WERI-Rb-1 (cell line): ENCODE measurements at regions not wholly inside any gene's neighbourhood (a gene's known extent, or its start where the extent isn't known, plus 50 kb on each side); places are given as distances from the start of the nearest gene placed in this dataset.
"Not testable (repeated sequence)": the region's sequence is repeated elsewhere in the genome, so short reads cannot be mapped to it uniquely, and the experiment has no call there.

Source experiments
- DNase-seq: peaks from one replicate; pipeline ENCODE4 v3.0.0-alpha.2; 2020
- H3K27ac ChIP-seq: fragments of 250-450 bp; sonication (Bioruptor Pico); 2 replicates; pipeline ENCODE4 v1.5.1; 2020; ENCODE audit warnings: mild to moderate bottlenecking, moderate library complexity
- H3K27me3 ChIP-seq: fragments of 250-450 bp; sonication (Bioruptor Pico); 2 replicates; pipeline ENCODE4 v1.5.1; 2021; ENCODE audit warnings: mild to moderate bottlenecking, low read depth, moderate library complexity; ENCODE audit not compliant: insufficient read depth, severe bottlenecking
- H3K36me3 ChIP-seq: fragments of 250-450 bp; sonication (Bioruptor Pico); 2 replicates; pipeline ENCODE4 v1.5.1; 2020; ENCODE audit warnings: mild to moderate bottlenecking, moderate library complexity
- H3K4me3 ChIP-seq: 2 replicates; pipeline ENCODE4 v1.5.1; 2011; ENCODE audit warnings: low read depth, mild to moderate bottlenecking, control low read depth, low read length
- H3K9me3 ChIP-seq: fragments of 250-450 bp; sonication (Bioruptor Pico); 2 replicates; pipeline ENCODE4 v1.5.1; 2021; ENCODE audit warnings: mild to moderate bottlenecking, moderate library complexity; ENCODE audit not compliant: severe bottlenecking
- TF ChIP-seq, protein P1 (sequence below): IDR thresholded peaks from 2 replicates; pipeline ENCODE4 v1.5.1; 2011; ENCODE audit warnings: low read depth, mild to moderate bottlenecking, control low read depth, inconsistent platforms, low read length

DNA sequence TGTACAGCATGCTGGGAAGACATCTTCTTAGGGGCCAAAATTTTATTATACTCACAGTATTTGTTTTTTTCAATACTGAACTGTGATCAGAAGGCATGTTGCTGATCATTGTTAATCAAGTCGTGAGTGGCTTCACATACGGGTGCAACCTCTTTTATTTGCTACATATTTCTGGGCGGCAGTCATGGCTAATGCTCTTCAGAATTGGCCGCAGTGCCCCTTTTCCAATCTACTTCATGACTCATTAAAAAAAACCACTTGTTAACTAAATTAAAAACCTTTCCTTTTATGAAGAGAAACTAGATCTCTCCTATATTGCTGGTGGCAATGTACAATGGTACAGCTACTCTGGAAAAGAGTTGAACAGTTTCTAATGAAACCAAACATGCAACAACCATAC, 101.5 kb upstream of the C1GALT1C1 start:
- Histone ChIP-seq H3K27me3 (peaks cover 26% of the 10 kb centered on the region), H3K4me3 (no peak overlapping the region), H3K27ac (no peak overlapping the region), H3K9me3 (no peaks in the 10 kb centered on the region), H3K36me3 (no peaks in the 10 kb centered on the region)
- TF ChIP-seq, protein P1, sequence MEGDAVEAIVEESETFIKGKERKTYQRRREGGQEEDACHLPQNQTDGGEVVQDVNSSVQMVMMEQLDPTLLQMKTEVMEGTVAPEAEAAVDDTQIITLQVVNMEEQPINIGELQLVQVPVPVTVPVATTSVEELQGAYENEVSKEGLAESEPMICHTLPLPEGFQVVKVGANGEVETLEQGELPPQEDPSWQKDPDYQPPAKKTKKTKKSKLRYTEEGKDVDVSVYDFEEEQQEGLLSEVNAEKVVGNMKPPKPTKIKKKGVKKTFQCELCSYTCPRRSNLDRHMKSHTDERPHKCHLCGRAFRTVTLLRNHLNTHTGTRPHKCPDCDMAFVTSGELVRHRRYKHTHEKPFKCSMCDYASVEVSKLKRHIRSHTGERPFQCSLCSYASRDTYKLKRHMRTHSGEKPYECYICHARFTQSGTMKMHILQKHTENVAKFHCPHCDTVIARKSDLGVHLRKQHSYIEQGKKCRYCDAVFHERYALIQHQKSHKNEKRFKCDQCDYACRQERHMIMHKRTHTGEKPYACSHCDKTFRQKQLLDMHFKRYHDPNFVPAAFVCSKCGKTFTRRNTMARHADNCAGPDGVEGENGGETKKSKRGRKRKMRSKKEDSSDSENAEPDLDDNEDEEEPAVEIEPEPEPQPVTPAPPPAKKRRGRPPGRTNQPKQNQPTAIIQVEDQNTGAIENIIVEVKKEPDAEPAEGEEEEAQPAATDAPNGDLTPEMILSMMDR, result no peak
- no peak for DNase-seq

DNA sequence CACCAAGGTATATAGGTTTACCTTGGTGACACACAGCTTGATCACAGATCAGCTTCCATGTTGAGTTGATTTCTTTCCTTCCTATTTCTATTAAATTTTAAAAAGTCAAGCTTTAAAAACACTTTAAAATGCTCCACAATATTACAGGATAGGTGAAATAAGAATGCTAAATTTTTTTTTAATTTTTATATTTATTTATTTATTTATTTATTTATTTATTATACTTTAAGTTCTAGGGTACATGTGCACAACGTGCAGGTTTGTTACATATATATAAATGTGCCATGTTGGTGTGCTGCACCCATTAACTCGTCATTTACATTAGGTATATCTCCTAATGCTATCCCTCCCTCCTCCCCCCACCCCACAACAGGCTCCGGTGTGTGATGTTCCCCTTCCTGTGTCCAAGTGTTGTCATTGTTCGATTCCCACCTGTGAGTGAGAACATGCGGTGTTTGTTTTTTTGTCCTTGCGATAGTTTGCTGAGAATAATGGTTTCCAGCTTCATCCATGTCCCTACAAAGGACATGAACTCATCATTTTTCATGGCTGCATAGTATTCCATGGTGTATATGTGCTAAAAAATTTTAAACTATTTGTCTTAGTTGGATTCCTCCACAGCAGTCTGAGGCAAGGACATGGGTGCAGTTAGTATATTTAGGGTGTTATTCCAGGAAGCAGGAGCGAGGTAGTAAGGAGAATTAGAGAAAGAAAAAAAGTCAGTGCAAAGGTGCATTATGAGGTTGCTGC, 99.8 kb upstream of the C1GALT1C1 start:
- not testable (repeated sequence) for H3K27ac ChIP-seq, H3K36me3 ChIP-seq, H3K4me3 ChIP-seq, DNase-seq, H3K9me3 ChIP-seq
- H3K27me3 ChIP-seq, result peaks cover 23% of the 10 kb centered on the region

DNA sequence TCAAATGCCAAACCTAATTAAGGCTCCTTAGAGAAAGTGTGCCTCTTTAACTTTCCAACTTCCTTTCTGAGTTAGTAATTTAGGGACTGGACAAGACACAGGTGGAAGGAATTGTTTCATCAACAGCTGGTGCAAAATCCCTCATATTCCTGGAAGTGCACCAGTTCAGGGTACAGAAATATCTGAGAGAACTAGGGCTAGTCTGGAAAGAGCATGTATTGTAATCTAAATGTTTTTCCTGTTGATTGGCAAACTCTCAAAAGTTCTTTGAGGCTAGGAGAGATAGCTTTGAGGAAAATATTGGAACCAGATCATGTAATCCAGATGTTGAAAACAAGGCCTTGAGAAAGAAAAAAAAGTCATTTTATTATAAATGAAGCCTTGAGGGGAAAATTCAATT, 98.1 kb upstream of the C1GALT1C1 start:
- Histone ChIP-seq H3K9me3 (no peaks in the 10 kb centered on the region), H3K27ac (no peak overlapping the region), H3K36me3 (no peaks in the 10 kb centered on the region), H3K27me3 (peaks cover 24% of the 10 kb centered on the region), H3K4me3 (no peak overlapping the region)
- DNase-seq, result no peak
- TF ChIP-seq, protein P1, result no peak

DNA sequence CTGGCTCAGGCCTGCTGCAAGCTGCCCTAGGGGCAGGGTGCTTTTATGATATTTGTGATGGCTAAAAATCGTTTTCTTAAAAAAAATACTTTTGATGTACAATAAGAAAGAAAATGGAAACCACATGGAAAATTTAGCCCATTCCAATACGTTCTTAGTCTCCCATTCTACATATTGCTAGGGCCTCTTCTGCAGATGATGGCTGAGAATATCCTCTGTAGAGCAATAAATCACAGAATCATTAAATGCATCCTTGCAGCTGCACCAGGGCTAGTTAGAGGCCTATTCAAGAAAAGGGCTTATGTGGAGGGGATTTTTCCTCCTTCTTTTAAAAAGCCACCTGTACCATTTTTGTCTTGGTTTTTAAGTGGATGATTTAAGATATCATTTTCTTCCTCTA, 97.6 kb upstream of the C1GALT1C1 start:
- Histone ChIP-seq H3K36me3 (no peaks in the 10 kb centered on the region), H3K27me3 (peaks cover 23% of the 10 kb centered on the region), H3K9me3 (no peaks in the 10 kb centered on the region), H3K4me3 (no peak overlapping the region), H3K27ac (no peak overlapping the region)
- TF ChIP-seq, protein P1, result no peak
- no peak for DNase-seq

DNA sequence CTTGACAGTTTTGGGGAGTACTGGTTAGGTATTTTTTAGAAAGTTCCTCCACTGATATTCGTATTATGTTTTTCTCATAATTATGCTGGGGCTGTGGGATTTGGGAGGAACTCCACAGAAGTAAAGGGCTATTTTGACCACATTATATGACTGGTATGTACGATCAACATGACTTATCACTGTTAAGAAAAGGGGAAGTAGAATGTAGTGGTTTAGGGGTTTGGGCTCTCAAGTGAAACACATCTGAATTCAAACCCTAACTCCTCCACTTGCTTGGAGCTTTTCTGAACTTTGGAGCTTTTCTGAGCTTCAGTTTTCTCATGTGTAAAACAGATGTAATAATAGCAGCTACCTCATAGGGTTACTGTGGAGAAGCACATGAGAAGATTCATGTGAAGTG, 96.4 kb upstream of the C1GALT1C1 start:
- Histone ChIP-seq H3K36me3 (no peaks in the 10 kb centered on the region), H3K4me3 (no peak overlapping the region), H3K9me3 (no peaks in the 10 kb centered on the region), H3K27ac (no peak overlapping the region), H3K27me3 (peaks cover 25% of the 10 kb centered on the region)
- no peak for DNase-seq
- TF ChIP-seq, protein P1, result no peak

DNA sequence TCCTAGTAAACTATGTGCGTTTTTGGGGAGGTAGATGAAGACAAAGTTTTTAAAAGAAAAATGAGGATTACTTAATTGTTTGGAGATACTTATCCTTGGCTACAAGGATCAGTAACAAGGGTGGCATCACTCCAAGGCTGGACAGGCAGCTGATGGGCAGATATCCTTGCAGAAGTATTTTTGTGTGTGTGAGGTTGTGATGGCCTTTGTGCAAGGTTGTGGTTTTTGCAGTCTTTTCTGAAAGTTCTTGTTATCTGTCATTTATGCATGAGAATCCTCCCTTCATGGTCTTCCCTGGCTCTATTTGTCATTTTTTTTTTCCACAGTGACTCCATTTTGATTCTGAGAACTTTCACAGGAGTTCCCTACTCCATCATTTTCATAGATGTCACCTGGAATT, 96.0 kb upstream of the C1GALT1C1 start:
- Histone ChIP-seq H3K36me3 (no peaks in the 10 kb centered on the region), H3K4me3 (no peak overlapping the region), H3K27me3 (peaks cover 25% of the 10 kb centered on the region), H3K27ac (no peak overlapping the region), H3K9me3 (no peaks in the 10 kb centered on the region)
- TF ChIP-seq, protein P1, result no peak
- no peak for DNase-seq
